BE2C (cell line): ENCODE measurements at regions not wholly inside any gene's neighbourhood (a gene's known extent, or its start where the extent isn't known, plus 50 kb on each side); places are given as distances from the start of the nearest gene placed in this dataset.

Experiments used
- DNase-seq: peaks from one replicate; pipeline ENCODE4 v3.0.0-alpha.2; 2020
- H3K27me3 ChIP-seq: fragments of 250-450 bp; sonication (Bioruptor Pico); 2 replicates; pipeline ENCODE4 v1.5.1; 2020; ENCODE audit warnings: mild to moderate bottlenecking
- H3K36me3 ChIP-seq: fragments of 250-450 bp; sonication (Bioruptor Pico); 2 replicates; pipeline ENCODE4 v1.5.1; 2020; ENCODE audit warnings: mild to moderate bottlenecking
- H3K4me1 ChIP-seq: fragments of 250-450 bp; sonication (Bioruptor Pico); 2 replicates; pipeline ENCODE4 v1.5.1; 2020
- H3K4me3 ChIP-seq: 2 replicates; pipeline ENCODE4 v1.5.1; 2011; ENCODE audit warnings: low read depth, low read length
- H3K9me3 ChIP-seq: fragments of 250-450 bp; sonication (Bioruptor Pico); 2 replicates; pipeline ENCODE4 v1.5.1; 2020
- TF ChIP-seq, protein P1 (sequence below): IDR thresholded peaks from 2 replicates; pipeline ENCODE4 v1.5.1; 2012; ENCODE audit warnings: mild to moderate bottlenecking, low read depth, low read length

DNA sequence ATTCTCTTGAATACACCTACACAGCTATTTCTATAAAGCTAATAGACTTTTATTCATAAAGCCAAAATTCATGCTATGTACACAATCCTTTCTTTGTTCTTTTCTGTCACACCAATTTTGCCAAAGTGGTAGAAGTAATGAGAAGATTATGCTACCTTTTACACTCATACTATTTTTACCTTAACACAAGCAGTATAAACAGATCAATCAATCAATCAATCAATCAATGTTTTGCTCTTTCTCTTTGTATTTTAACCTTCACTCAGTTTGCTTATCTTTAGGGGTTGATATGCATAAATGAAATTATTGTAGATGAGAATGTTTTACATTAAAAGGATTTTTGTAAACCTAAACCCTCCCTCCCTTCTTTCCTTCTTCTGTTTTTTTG, 878.6 kb downstream of the RAPGEF2 start:
- Histone ChIP-seq H3K4me1 (no peaks in the 10 kb centered on the region), H3K27me3 (no peaks in the 10 kb centered on the region), H3K36me3 (no peaks in the 10 kb centered on the region), H3K4me3 (no peak overlapping the region), H3K9me3 (no peaks in the 10 kb centered on the region)
- TF ChIP-seq, protein P1, sequence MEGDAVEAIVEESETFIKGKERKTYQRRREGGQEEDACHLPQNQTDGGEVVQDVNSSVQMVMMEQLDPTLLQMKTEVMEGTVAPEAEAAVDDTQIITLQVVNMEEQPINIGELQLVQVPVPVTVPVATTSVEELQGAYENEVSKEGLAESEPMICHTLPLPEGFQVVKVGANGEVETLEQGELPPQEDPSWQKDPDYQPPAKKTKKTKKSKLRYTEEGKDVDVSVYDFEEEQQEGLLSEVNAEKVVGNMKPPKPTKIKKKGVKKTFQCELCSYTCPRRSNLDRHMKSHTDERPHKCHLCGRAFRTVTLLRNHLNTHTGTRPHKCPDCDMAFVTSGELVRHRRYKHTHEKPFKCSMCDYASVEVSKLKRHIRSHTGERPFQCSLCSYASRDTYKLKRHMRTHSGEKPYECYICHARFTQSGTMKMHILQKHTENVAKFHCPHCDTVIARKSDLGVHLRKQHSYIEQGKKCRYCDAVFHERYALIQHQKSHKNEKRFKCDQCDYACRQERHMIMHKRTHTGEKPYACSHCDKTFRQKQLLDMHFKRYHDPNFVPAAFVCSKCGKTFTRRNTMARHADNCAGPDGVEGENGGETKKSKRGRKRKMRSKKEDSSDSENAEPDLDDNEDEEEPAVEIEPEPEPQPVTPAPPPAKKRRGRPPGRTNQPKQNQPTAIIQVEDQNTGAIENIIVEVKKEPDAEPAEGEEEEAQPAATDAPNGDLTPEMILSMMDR, result no peak
- DNase-seq, result no peak

DNA sequence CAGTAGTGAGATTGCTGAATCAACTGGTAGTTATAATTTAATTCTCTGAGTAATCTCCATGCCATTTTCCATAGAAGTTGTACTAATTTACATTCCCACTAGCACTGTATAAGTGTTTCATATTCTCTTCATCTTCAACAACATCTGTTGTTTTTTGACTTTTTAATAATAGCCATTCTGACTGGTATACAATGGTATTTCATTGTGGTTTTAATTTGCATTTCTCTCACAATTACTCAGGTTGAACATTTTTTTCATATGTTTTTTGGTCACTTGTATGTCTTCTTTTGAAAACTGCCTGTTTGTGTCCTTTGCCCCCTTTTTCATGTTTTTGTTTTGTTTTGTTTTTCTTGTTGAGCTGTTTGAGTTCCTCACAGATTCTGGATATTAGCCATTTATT, 880.2 kb downstream of the RAPGEF2 start:
- H3K27me3 ChIP-seq, result no peaks in the 10 kb centered on the region
- no peaks in the 10 kb centered on the region for H3K4me1 ChIP-seq
- no peaks in the 10 kb centered on the region for H3K9me3 ChIP-seq
- TF ChIP-seq, protein P1, result no peak
- no peak for DNase-seq
- H3K36me3 ChIP-seq, result no peaks in the 10 kb centered on the region
- H3K4me3 ChIP-seq, result no peak overlapping the region

DNA sequence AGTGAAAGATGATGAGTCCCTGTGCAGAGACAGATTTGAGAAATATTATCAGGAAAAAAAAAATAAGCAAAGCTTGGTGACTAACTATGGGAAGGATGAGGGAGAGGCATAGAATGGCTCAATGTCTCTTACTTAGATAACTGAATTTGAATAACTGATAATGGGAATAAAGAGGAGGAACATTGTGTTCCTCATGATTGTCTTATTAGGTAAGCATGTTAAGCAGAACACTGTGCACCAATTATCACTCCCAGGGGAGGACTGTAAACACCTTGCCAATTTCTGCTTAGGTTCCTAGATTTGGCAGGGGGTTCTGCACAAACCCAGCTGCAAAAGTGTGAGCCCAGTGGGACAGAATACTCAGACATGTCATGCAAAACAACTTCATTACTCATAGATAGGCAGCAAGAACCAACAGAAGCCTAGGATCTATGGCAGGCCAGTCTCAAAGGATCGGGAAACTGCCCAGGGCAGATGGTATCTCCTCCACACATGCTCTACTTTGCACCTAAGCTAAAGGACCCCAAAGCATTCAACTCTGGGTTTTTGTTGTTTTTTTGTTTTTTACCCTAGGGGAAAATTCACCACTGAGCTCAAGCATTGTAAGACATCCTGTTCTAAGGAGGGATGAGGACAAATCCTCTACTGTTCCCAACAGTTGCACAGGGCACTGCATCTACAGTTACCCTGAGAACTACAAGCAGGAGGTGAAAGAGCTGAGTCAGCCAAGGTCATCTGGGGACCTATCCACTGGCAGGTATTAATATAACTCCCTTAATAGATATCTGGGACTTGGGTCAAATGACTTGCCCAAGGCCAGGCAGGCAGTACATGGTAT, 907.0 kb downstream of the RAPGEF2 start:
- no peaks in the 10 kb centered on the region; the same call in 1 of the 2 replicates for H3K9me3 ChIP-seq
- H3K36me3 ChIP-seq, result no peaks in the 10 kb centered on the region
- TF ChIP-seq, protein P1, result no peak

DNA sequence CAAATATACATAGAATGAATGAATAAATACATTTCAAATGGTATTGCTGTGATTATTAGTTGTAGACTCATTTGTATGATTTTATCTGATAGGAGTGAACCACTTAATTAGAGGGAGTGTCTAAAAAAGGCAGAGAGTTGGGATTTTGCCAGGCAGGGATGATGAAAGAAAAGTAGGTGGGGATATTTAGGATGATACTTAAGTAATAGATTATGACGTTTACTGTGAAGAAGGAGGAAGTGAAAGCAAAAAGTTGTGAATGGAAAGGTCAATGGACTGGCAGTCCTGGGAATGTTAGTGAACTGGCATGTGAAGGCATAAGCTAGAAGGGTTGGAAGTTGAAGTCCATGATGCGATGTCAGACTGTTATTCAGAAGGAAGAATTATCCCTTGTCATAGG, 917.1 kb downstream of the RAPGEF2 start:
- Histone ChIP-seq H3K4me3 (no peak overlapping the region), H3K27me3 (no peaks in the 10 kb centered on the region), H3K9me3 (no peaks in the 10 kb centered on the region), H3K4me1 (no peaks in the 10 kb centered on the region), H3K36me3 (no peaks in the 10 kb centered on the region)
- DNase-seq, result no peak
- TF ChIP-seq, protein P1, result no peak

More for the DNA sequence above, 907.0 kb downstream of the RAPGEF2 start:
- H3K4me1 ChIP-seq, result no peaks in the 10 kb centered on the region
- no peak overlapping the region for H3K4me3 ChIP-seq
- no peaks in the 10 kb centered on the region for H3K27me3 ChIP-seq
- no peak for DNase-seq

DNA sequence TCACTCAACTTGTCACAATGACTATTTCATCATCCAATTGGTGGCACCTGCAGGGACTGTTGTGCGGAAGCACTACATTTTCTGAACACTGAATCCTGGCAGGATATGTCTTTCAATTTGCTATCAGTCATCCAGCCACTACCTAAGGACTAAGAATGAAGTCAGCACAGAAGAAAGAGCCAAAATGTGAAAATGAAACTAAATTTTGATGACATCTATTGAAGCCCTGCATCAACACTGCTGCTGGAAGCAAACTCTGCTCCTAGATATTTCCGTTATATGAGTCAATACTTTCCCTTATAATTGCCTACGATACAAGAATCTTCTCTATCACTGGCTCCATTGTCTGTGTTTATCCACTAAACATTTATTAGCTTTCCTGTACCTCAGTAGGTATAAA, 917.9 kb downstream of the RAPGEF2 start:
- TF ChIP-seq, protein P1, result no peak

DNA sequence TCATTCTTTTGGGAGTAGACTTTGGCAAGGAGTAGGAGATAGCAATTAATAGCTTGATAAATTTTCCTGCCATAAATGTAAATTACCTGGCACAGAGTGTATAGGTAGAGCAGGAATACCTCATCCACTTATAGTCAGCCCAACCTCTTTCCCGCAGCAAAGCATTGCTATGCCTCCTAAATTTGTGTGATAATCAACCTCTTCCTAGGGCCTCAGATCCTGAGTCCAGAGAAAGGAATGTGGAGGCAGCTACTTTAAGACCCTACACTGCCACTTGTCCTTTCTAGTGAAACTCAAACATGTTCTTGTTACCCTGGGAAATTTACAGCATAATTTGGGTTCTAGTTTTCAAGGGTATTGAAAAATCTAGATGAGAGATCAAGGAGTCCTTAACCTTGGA, 919.0 kb downstream of the RAPGEF2 start:
- H3K36me3 ChIP-seq, result no peaks in the 10 kb centered on the region
- H3K9me3 ChIP-seq, result no peaks in the 10 kb centered on the region
- H3K27me3 ChIP-seq, result no peaks in the 10 kb centered on the region
- no peak for DNase-seq
- TF ChIP-seq, protein P1, result no peak
- no peaks in the 10 kb centered on the region for H3K4me1 ChIP-seq
- H3K4me3 ChIP-seq, result no peak overlapping the region

More for the DNA sequence above, 917.9 kb downstream of the RAPGEF2 start:
- H3K4me3 ChIP-seq, result no peak overlapping the region
- H3K36me3 ChIP-seq, result no peaks in the 10 kb centered on the region
- no peak for DNase-seq
- H3K4me1 ChIP-seq, result no peaks in the 10 kb centered on the region
- no peaks in the 10 kb centered on the region for H3K27me3 ChIP-seq
- no peaks in the 10 kb centered on the region for H3K9me3 ChIP-seq
